ENCODE measurements at regions not wholly inside any gene's neighbourhood (a gene's known extent, or its start where the extent isn't known, plus 50 kb on each side); places are given as distances from the start of the nearest gene placed in this dataset.

- TF ChIP-seq CTCF (IDR thresholded peaks at IDR 0.05; ENCODE audit: control extremely low read depth, extremely low read depth, low read depth, missing control alignments): no peak
- no peak for DNase-seq (ENCODE audit: extremely low spot score)
- CTCF ChIA-PET: no interaction called here
- POLR2A ChIA-PET: no interaction called here
Observed at GRCh38 chr4:123890889-123891288, 494.3 kb downstream of the SPRY1 start.

GRCh38 chr4:123891881-123892280, 495.3 kb downstream of the SPRY1 start:
- POLR2A ChIA-PET: no interaction called here
- no peak for TF ChIP-seq CTCF (IDR thresholded peaks at IDR 0.05; ENCODE audit: control extremely low read depth, extremely low read depth, low read depth, missing control alignments)
- no peak for DNase-seq (ENCODE audit: extremely low spot score)
- CTCF ChIA-PET: no interaction called here

GRCh38 chr4:123892368-123892976, 495.9 kb downstream of the SPRY1 start:
- POLR2A ChIA-PET: no interaction called here
- CTCF ChIA-PET: no interaction called here
- no peak for TF ChIP-seq CTCF (IDR thresholded peaks at IDR 0.05; ENCODE audit: control extremely low read depth, extremely low read depth, low read depth, missing control alignments)

GRCh38 chr4:123893011-123893981, 496.7 kb downstream of the SPRY1 start:
- TF ChIP-seq CTCF (IDR thresholded peaks at IDR 0.05; ENCODE audit: control extremely low read depth, extremely low read depth, low read depth, missing control alignments): no peak
- POLR2A ChIA-PET: no interaction called here
- CTCF ChIA-PET: no interaction called here
- no peak for DNase-seq (ENCODE audit: extremely low spot score)

More at GRCh38 chr4:123892368-123892976, 495.9 kb downstream of the SPRY1 start:
- DNase-seq (ENCODE audit: extremely low spot score): no peak

GRCh38 chr4:123896446-123897071, 500.0 kb downstream of the SPRY1 start:
- POLR2A ChIA-PET: no interaction called here
- no peak for TF ChIP-seq CTCF (IDR thresholded peaks at IDR 0.05; ENCODE audit: control extremely low read depth, extremely low read depth, low read depth, missing control alignments)
- DNase-seq (ENCODE audit: extremely low spot score): no peak
- CTCF ChIA-PET: no interaction called here

GRCh38 chr4:123898946-123899666, 502.5 kb downstream of the SPRY1 start:
- no peak for DNase-seq (ENCODE audit: extremely low spot score)
- TF ChIP-seq CTCF (IDR thresholded peaks at IDR 0.05; ENCODE audit: control extremely low read depth, extremely low read depth, low read depth, missing control alignments): no peak
- ChIA-PET CTCF (interaction anchor here (1.8 kb wide), 1 partner anchor 14 kb away, joined by 3 read pairs; no protein-coding TSS in a partner anchor), POLR2A (no interaction called here)
